ENCODE measurements at regions not wholly inside any gene's neighbourhood (a gene's known extent, or its start where the extent isn't known, plus 50 kb on each side); places are given as distances from the start of the nearest gene placed in this dataset.

- Histone ChIP-seq H3K4me3 (ENCODE audit: extremely low read depth in 1 of 4, insufficient read depth in 2 of 4, low read depth in 3 of 4, low read length in 4 of 4) (no peak overlapping the region), H2AK5ac (ENCODE audit: low read depth, low read length) (no peak overlapping the region), H3K27ac (ENCODE audit: low read depth, low read length) (no peak overlapping the region), H3K23me2 (ENCODE audit: low read depth, low read length) (no peaks in the 10 kb centered on the region), H3K36me3 (ENCODE audit: control insufficient read depth in 2 of 4, insufficient read depth in 4 of 4, low read length in 3 of 4) (peaks cover 0 to 3% (median 0%) of the 10 kb centered on the region in 4 experiments; a peak in 2 of 8 replicates), H2BK15ac (ENCODE audit: low read length) (no peak overlapping the region), H3K14ac (ENCODE audit: insufficient read length) (no peak overlapping the region), H3K79me1 (ENCODE audit: low read depth, low read length) (no peaks in the 10 kb centered on the region), H3K79me2 (ENCODE audit: control insufficient read depth in 1 of 2, insufficient read depth in 2 of 2, low read length in 2 of 2) (no peaks in the 10 kb centered on the region), H3K4me1 (replicated peaks in 1 of 4; ENCODE audit: control insufficient read depth in 3 of 4, insufficient read depth in 4 of 4, low read length in 3 of 4) (no peaks in the 10 kb centered on the region), H3K9ac (replicated peaks in 1 of 4; ENCODE audit: extremely low read depth in 1 of 4, low read depth in 3 of 4, low read length in 3 of 4) (no peak overlapping the region), H2BK5ac (ENCODE audit: low read depth, low read length) (no peak overlapping the region), H2BK120ac (replicated peaks; ENCODE audit: low read depth, low read length) (no peak overlapping the region), H2AFZ (ENCODE audit: low read length) (no peak overlapping the region), H3K4ac (replicated peaks; ENCODE audit: insufficient read length, low read depth, low read length) (no peak overlapping the region), H3K27me3 (replicated peaks in 1 of 4; ENCODE audit: control insufficient read depth in 3 of 4, extremely low read depth in 1 of 4, insufficient read depth in 3 of 4, low read length in 3 of 4) (peaks cover 0 to 1% (median 0%) of the 10 kb centered on the region in 4 experiments; a peak in 1 of 7 replicates), H4K91ac (replicated peaks; ENCODE audit: insufficient read length, low read length) (no peak overlapping the region), H4K5ac (ENCODE audit: insufficient read length, low read depth, low read length) (no peak overlapping the region), H3K18ac (ENCODE audit: extremely low read depth, low read length) (no peak overlapping the region), H3K9me3 (ENCODE audit: insufficient read depth in 2 of 2, low read depth in 1 of 2, low read length in 1 of 2) (peaks cover 20 to 22% of the 10 kb centered on the region in 2 experiments; a peak in 3 of 4 replicates), H4K8ac (ENCODE audit: extremely low read depth, insufficient read depth, low read length) (no peak overlapping the region), H4K20me1 (replicated peaks in 1 of 2; ENCODE audit: control insufficient read depth in 1 of 2, insufficient read depth in 2 of 2, low read length in 2 of 2) (no peaks in the 10 kb centered on the region), H3K56ac (replicated peaks; ENCODE audit: insufficient read length, low read depth, low read length) (no peak overlapping the region), H2BK12ac (ENCODE audit: low read depth, low read length) (no peak overlapping the region), H2BK20ac (ENCODE audit: low read length) (no peak overlapping the region), H3K4me2 (ENCODE audit: insufficient read depth in 1 of 2, low read depth in 2 of 2, low read length in 2 of 2) (no peak overlapping the region), H3K23ac (ENCODE audit: insufficient read length) (no peak overlapping the region)
- FAIRE-seq (no peak), DNase-seq (ENCODE audit: low read depth in 1 of 2, low spot score in 2 of 2) (no peak)
- WGBS, 2 experiments (ENCODE audit: extremely low coverage in 1 of 2, insufficient coverage in 1 of 2, insufficient read length in 1 of 2, insufficient replicate concordance in 2 of 2, low coverage in 1 of 2, low lambda C conversion rate in 2 of 2, missing lambda C conversion rate in 1 of 2) = 94% methylated on average over 1 of the region's 1 CpG; no CpG with 5 or more reads in 1 of the 2 experiments
- POLR2A ChIA-PET (ENCODE audit: partially characterized antibody) = no interaction called here
- TF ChIP-seq GABPA (IDR thresholded peaks at IDR 0.05; ENCODE audit: borderline replicate concordance, insufficient read depth, low read length) = no peak
- CTCF ChIA-PET (ENCODE audit: partially characterized antibody) = interaction anchor here (1.0 to 1.1 kb wide), 3 partner anchors 10 to 1365 kb away, joined by 3 read pairs; no protein-coding TSS in a partner anchor
Measured at GRCh38 chr18:56462276-56462675, 176.1 kb downstream of the TXNL1 start.

Measured in H1 (cell line).